EH (cell line): ENCODE measurements at regions not wholly inside any gene's neighbourhood (a gene's known extent, or its start where the extent isn't known, plus 50 kb on each side); places are given as distances from the start of the nearest gene placed in this dataset.
A peak's percentile ranks its signal among the peaks of the same experiment; 100 is the strongest.

Experiments used
- DNase-seq: peaks from one replicate; pipeline ENCODE4 v3.0.0-alpha.2; 2015; ENCODE audit warnings: low read depth

GRCh38 chrX:134747006-134747405 lies 50.0 kb downstream of the PABIR2 start:
- DNase-seq = no peak

- DNase-seq = no peak
These were observed 50.6 kb downstream of the PABIR2 start for GRCh38 chrX:134746410-134746785.

GRCh38 chrX:134745636-134746409 lies 51.2 kb downstream of the PABIR2 start:
- no peak for DNase-seq

- DNase-seq = no peak
These were observed 53.9 kb downstream of the PABIR2 start for GRCh38 chrX:134743091-134743490.

GRCh38 chrX:134742573-134742972 lies 54.4 kb downstream of the PABIR2 start:
- no peak for DNase-seq

GRCh38 chrX:134741746-134742145 lies 55.3 kb downstream of the PABIR2 start:
- no peak for DNase-seq

- DNase-seq = no peak
These were observed 57.8 kb downstream of the PABIR2 start for GRCh38 chrX:134738986-134739740.

GRCh38 chrX:134738445-134738844 lies 58.6 kb downstream of the PABIR2 start:
- DNase-seq = no peak

- no peak for DNase-seq
These were observed 59.2 kb downstream of the PABIR2 start for GRCh38 chrX:134737721-134738369.

- DNase-seq = peak; percentile 85
These were observed 59.9 kb downstream of the PABIR2 start for GRCh38 chrX:134737061-134737460.

GRCh38 chrX:134736356-134736755 lies 60.6 kb downstream of the PABIR2 start:
- DNase-seq = no peak

- no peak for DNase-seq
These were observed 62.0 kb downstream of the PABIR2 start for GRCh38 chrX:134735015-134735414.

GRCh38 chrX:134734466-134734952 lies 62.5 kb downstream of the PABIR2 start:
- peak; percentile 78 for DNase-seq

- no peak for DNase-seq
These were observed 63.4 kb downstream of the PABIR2 start for GRCh38 chrX:134733591-134733990.

GRCh38 chrX:134732676-134733075 lies 64.3 kb downstream of the PABIR2 start:
- no peak for DNase-seq

GRCh38 chrX:134732152-134732551 lies 64.9 kb downstream of the PABIR2 start:
- no peak for DNase-seq

- DNase-seq = peak; percentile 13
These were observed 69.1 kb upstream of the PLAC1 start for GRCh38 chrX:134727363-134727762.

- DNase-seq = no peak
These were observed 66.9 kb upstream of the PLAC1 start for GRCh38 chrX:134725103-134725690.

GRCh38 chrX:134721766-134722532 lies 63.7 kb upstream of the PLAC1 start:
- DNase-seq = peak; percentile 66

- DNase-seq = peak; percentile 44
These were observed 60.7 kb upstream of the PLAC1 start for GRCh38 chrX:134718966-134719317.

- peak; percentile 98 for DNase-seq
These were observed 60.1 kb upstream of the PLAC1 start for GRCh38 chrX:134718105-134718965.
